Suprapubic skin (tissue), 4 donors: ENCODE measurements at regions not wholly inside any gene's neighbourhood (a gene's known extent, or its start where the extent isn't known, plus 50 kb on each side); places are given as distances from the start of the nearest gene placed in this dataset.

Experiments used
- DNase-seq, 2 donors: peaks; one replicate each; pipeline ENCODE4 v3.0.0-alpha.2; 2019; ENCODE audit warnings: low spot score in 2 of 2
- H3K27ac ChIP-seq: fragments of 200-600 bp; sonication (generic); one replicate; pipeline ENCODE4 v1.5.1; 2019
- H3K27me3 ChIP-seq: fragments of 200-600 bp; sonication (generic); one replicate; pipeline ENCODE4 v1.5.1; 2019
- H3K36me3 ChIP-seq: fragments of 200-600 bp; sonication (generic); one replicate; pipeline ENCODE4 v1.5.1; 2019
- H3K4me1 ChIP-seq: fragments of 200-600 bp; sonication (generic); one replicate; pipeline ENCODE4 v1.5.1; 2019
- H3K4me3 ChIP-seq: fragments of 200-600 bp; sonication (generic); one replicate; pipeline ENCODE4 v1.5.1; 2019; ENCODE audit warnings: mild to moderate bottlenecking
- H3K9me3 ChIP-seq: fragments of 200-600 bp; sonication (generic); one replicate; pipeline ENCODE4 v1.5.1; 2019
- EP300 ChIP-seq: sonication (generic); formaldehyde crosslinking; IDR thresholded peaks from one replicate; pipeline ENCODE4 v1.6.1; 2017; ENCODE audit warnings: antibody characterized with exemption
- POLR2A ChIP-seq, 2 donors: fragments of 450-650 bp; IDR thresholded peaks; one replicate each; pipeline ENCODE4 v1.6.1; 2017; ENCODE audit warnings: antibody characterized with exemption in 2 of 2, mild to moderate bottlenecking in 2 of 2, moderate library complexity in 2 of 2
- POLR2AphosphoS5 ChIP-seq, 3 donors: sonication (generic); formaldehyde crosslinking; IDR thresholded peaks; one replicate each; pipeline ENCODE4 v1.6.1; 2017; ENCODE audit warnings: antibody characterized with exemption in 3 of 3
- WGBS: methylation state at CpG from one replicate; pipeline ENCODE4 v1.1.5; 2018; 5-methylcytosine and 5-hydroxymethylcytosine counted together
- TF ChIP-seq, protein P1 (sequence below), 2 donors: fragments of 200-600 bp in 1 of 2; fragments of 450-650 bp in 1 of 2; sonication (generic) in 1 of 2; IDR thresholded peaks; one replicate each; pipeline ENCODE4 v1.5.1; 2016 to 2019; ENCODE audit warnings: antibody characterized with exemption in 2 of 2, mild to moderate bottlenecking in 1 of 2, moderate library complexity in 1 of 2

DNA sequence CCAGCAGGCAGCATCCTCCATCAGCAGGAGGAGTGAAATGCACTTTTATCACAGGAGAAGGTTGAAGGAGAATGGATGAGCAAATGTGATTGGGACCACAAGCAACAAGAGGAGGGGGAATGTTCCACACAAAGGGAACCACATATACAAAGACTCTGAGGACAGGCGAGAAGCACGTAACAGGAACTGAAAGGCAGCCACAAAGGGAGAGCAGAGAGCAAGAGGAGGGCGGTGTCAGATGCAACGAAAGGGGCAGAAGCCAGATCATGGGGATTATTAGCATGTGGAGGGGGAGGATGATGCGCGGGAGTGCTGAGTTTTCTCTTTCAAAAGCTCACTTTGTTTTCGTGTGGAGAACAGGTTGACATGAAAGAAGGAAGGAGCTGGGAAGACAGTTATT lies 241.1 kb downstream of the SPTSSA start:
- Histone ChIP-seq H3K9me3 (no peaks in the 10 kb centered on the region), H3K27me3 (no peaks in the 10 kb centered on the region), H3K4me3 (no peak overlapping the region), H3K36me3 (no peaks in the 10 kb centered on the region), H3K4me1 (no peaks in the 10 kb centered on the region), H3K27ac (no peak overlapping the region)
- TF ChIP-seq POLR2A (IDR thresholded peaks at IDR 0.05) (no peak), EP300 (no peak), POLR2AphosphoS5 (IDR thresholded peaks at IDR 0.05) (no peak)
- TF ChIP-seq, protein P1, sequence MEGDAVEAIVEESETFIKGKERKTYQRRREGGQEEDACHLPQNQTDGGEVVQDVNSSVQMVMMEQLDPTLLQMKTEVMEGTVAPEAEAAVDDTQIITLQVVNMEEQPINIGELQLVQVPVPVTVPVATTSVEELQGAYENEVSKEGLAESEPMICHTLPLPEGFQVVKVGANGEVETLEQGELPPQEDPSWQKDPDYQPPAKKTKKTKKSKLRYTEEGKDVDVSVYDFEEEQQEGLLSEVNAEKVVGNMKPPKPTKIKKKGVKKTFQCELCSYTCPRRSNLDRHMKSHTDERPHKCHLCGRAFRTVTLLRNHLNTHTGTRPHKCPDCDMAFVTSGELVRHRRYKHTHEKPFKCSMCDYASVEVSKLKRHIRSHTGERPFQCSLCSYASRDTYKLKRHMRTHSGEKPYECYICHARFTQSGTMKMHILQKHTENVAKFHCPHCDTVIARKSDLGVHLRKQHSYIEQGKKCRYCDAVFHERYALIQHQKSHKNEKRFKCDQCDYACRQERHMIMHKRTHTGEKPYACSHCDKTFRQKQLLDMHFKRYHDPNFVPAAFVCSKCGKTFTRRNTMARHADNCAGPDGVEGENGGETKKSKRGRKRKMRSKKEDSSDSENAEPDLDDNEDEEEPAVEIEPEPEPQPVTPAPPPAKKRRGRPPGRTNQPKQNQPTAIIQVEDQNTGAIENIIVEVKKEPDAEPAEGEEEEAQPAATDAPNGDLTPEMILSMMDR (IDR thresholded peaks at IDR 0.05): no peak
- no peak for DNase-seq
- 62% methylated on average over 7 of the region's 7 CpGs for WGBS

DNA sequence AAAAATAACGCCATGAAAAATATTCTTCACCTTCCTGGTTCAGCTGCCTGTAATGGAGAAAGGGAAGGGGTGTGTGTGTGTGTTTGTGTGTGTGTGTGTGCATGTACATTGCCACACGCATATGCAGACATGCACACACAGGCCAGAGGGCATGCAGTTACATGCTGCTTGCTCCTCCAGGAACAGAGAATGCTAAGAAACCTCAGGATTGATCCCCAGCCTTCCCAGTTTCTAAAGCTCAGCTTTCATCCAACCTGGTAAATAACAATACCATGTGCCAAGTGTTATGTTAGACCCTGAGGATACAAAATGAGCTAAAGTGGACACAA lies 241.7 kb downstream of the SPTSSA start:
- no peak for DNase-seq
- Histone ChIP-seq H3K9me3 (no peaks in the 10 kb centered on the region), H3K4me3 (no peak overlapping the region), H3K27me3 (no peaks in the 10 kb centered on the region), H3K36me3 (no peaks in the 10 kb centered on the region), H3K4me1 (no peaks in the 10 kb centered on the region), H3K27ac (no peak overlapping the region)
- WGBS: 76% methylated on average over 2 of the region's 2 CpGs
- no peak for TF ChIP-seq EP300
- no peak for TF ChIP-seq POLR2A (IDR thresholded peaks at IDR 0.05)
- TF ChIP-seq, protein P1 (IDR thresholded peaks at IDR 0.05): no peak
- no peak for TF ChIP-seq POLR2AphosphoS5 (IDR thresholded peaks at IDR 0.05)

DNA sequence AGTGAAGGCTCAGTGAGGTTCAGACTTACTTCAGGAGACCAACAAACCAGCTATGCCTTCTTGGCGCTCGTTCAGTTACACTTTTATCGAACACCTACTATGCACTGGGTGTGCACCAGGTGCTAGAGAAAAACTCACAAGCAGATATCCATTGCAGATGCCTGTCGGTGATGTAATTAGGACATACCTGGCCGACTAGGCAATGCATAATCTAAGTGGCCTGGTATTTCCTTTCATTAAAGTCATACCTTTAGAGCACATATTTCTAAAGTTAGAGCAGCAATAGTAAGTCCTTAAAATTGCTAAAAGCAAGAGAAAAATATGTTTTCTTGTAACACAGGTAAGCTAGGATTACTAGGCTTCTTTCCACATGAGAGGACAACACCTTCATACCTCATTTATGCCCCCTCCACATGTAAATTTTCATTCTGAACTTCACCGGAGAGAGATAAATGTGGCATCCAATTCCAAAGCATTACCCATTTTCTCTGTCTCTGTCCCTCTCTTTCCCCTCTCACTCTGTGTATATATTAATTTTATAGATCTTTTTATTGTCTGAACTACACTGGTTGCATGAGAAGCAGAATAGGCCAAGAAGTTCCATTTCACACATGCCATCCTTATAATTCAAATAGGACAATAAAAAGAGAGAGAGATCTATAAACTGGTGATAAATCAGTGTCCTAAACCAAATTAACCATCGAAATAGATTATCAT lies 242.2 kb downstream of the SPTSSA start:
- Histone ChIP-seq H3K27ac (no peak overlapping the region), H3K36me3 (no peaks in the 10 kb centered on the region), H3K4me3 (no peak overlapping the region), H3K27me3 (no peaks in the 10 kb centered on the region), H3K4me1 (no peaks in the 10 kb centered on the region), H3K9me3 (no peaks in the 10 kb centered on the region)
- WGBS: 73% methylated on average over 7 of the region's 7 CpGs
- no peak for TF ChIP-seq POLR2AphosphoS5 (IDR thresholded peaks at IDR 0.05)
- TF ChIP-seq EP300: no peak
- TF ChIP-seq POLR2A (IDR thresholded peaks at IDR 0.05): no peak
- TF ChIP-seq, protein P1 (IDR thresholded peaks at IDR 0.05): no peak
- no peak for DNase-seq

DNA sequence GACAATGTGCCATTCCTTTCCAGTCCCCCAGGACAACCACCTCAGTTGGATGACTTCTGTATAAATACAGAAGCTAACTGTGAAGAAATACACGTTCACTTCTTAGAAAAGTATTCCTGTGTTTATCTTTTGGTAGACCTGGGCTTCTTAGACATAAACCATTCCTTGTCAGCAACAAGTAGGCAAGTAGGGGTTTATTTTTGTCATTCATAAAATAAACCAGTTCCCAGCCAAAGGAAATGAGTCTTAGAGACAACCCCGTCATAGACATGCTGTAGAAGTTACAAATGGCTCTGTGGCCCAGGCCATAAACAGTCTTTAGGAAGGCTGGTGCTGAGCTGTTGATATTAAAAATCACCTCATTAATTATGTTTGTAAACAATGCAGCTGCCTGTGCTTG lies 243.2 kb downstream of the SPTSSA start:
- Histone ChIP-seq H3K27me3 (no peaks in the 10 kb centered on the region), H3K36me3 (no peaks in the 10 kb centered on the region), H3K4me3 (no peak overlapping the region), H3K27ac (no peak overlapping the region), H3K4me1 (no peaks in the 10 kb centered on the region), H3K9me3 (no peaks in the 10 kb centered on the region)
- no peak for DNase-seq
- WGBS: 93% methylated on average over 2 of the region's 2 CpGs
- TF ChIP-seq POLR2AphosphoS5 (IDR thresholded peaks at IDR 0.05): no peak
- no peak for TF ChIP-seq EP300
- TF ChIP-seq POLR2A (IDR thresholded peaks at IDR 0.05): no peak
- TF ChIP-seq, protein P1 (IDR thresholded peaks at IDR 0.05): no peak

DNA sequence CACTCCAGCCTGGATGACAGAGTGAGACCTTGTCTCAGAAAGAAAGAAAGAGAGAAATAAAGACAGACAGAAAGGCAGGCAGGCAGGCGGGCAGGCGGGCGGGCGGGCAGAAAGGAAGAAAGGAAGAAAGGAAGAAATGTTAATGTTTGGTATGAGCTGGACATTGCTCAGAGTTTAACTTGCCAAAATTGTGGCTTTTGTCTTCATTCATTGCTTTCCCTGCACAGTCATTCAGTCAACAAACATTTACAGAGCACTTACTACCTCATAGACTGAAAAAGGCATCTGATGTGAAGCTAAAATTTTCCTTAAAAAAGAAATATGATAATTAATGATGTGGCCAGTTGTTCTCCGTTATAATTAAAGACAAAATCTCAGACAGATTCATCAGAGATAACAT lies 247.1 kb downstream of the SPTSSA start:
- H3K27ac ChIP-seq: no peak overlapping the region
- H3K36me3 ChIP-seq: no peaks in the 10 kb centered on the region
- no peak overlapping the region for H3K4me3 ChIP-seq
- WGBS: 81% methylated on average over 5 of the region's 5 CpGs
- TF ChIP-seq, protein P1 (IDR thresholded peaks at IDR 0.05): no peak
- TF ChIP-seq POLR2AphosphoS5 (IDR thresholded peaks at IDR 0.05) (no peak), EP300 (no peak), POLR2A (IDR thresholded peaks at IDR 0.05) (no peak)
- peaks cover 13% of the 10 kb centered on the region for H3K4me1 ChIP-seq
- DNase-seq: no peak
- no peaks in the 10 kb centered on the region for H3K27me3 ChIP-seq
- H3K9me3 ChIP-seq: no peaks in the 10 kb centered on the region
